ENCODE measurements at regions not wholly inside any gene's neighbourhood (a gene's known extent, or its start where the extent isn't known, plus 50 kb on each side); places are given as distances from the start of the nearest gene placed in this dataset.
"Not testable (repeated sequence)": the region's sequence is repeated elsewhere in the genome, so short reads cannot be mapped to it uniquely, and the experiment has no call there.

GRCh38 chr12:83233987-83234386 is 547.3 kb downstream of the TMTC2 start:
- H3K4me1 ChIP-seq (ENCODE audit: control insufficient read depth in 1 of 2, insufficient read depth in 2 of 2, low read length in 2 of 2); H3K27me3 ChIP-seq (ENCODE audit: control insufficient read depth in 1 of 2, insufficient read depth in 2 of 2, low read length in 1 of 2); H3K4me3 ChIP-seq (ENCODE audit: low read length in 2 of 2); DNase-seq; H3K27ac ChIP-seq (ENCODE audit: low read depth in 1 of 2, low read length in 2 of 2); ATAC-seq (ENCODE audit: low FRiP score); intact Hi-C loops (cut with DNase I); H3K36me3 ChIP-seq (ENCODE audit: control insufficient read depth in 1 of 2, insufficient read depth in 2 of 2, low read length in 1 of 2); H3K9me3 ChIP-seq (ENCODE audit: control insufficient read depth, low read length): not testable (repeated sequence)

- intact Hi-C loops (cut with DNase I); H3K36me3 ChIP-seq (ENCODE audit: control insufficient read depth in 1 of 2, insufficient read depth in 2 of 2, low read length in 1 of 2); DNase-seq; H3K4me3 ChIP-seq (ENCODE audit: low read length in 2 of 2); H3K4me1 ChIP-seq (ENCODE audit: control insufficient read depth in 1 of 2, insufficient read depth in 2 of 2, low read length in 2 of 2); H3K9me3 ChIP-seq (ENCODE audit: control insufficient read depth, low read length); H3K27ac ChIP-seq (ENCODE audit: low read depth in 1 of 2, low read length in 2 of 2); H3K27me3 ChIP-seq (ENCODE audit: control insufficient read depth in 1 of 2, insufficient read depth in 2 of 2, low read length in 1 of 2); ATAC-seq (ENCODE audit: low FRiP score): not testable (repeated sequence)
Measured at GRCh38 chr12:83226960-83227359, 540.3 kb downstream of the TMTC2 start.

GRCh38 chr12:83225806-83226205 is 539.1 kb downstream of the TMTC2 start:
- Histone ChIP-seq H3K27ac (ENCODE audit: low read depth in 1 of 2, low read length in 2 of 2) (no peak overlapping the region), H3K27me3 (ENCODE audit: control insufficient read depth in 1 of 2, insufficient read depth in 2 of 2, low read length in 1 of 2) (no peaks in the 10 kb centered on the region), H3K36me3 (ENCODE audit: control insufficient read depth in 1 of 2, insufficient read depth in 2 of 2, low read length in 1 of 2) (no peaks in the 10 kb centered on the region), H3K4me3 (ENCODE audit: low read length in 2 of 2) (no peak overlapping the region), H3K9me3 (ENCODE audit: control insufficient read depth, low read length) (no peaks in the 10 kb centered on the region), H3K4me1 (ENCODE audit: control insufficient read depth in 1 of 2, insufficient read depth in 2 of 2, low read length in 2 of 2) (no peaks in the 10 kb centered on the region)
- 91 to 94% methylated on average over 3 of the region's 3 CpGs for WGBS, 2 donors
- intact Hi-C loops (cut with DNase I), result no loop called here
- no peak for ATAC-seq (ENCODE audit: low FRiP score)
- no peak for DNase-seq

- DNase-seq (no peak), ATAC-seq (ENCODE audit: low FRiP score) (no peak)
- 20 to 33% methylated on average over 5 of the region's 5 CpGs for WGBS, 2 donors
- Histone ChIP-seq H3K9me3 (ENCODE audit: control insufficient read depth, low read length) (no peaks in the 10 kb centered on the region), H3K4me3 (ENCODE audit: low read length in 2 of 2) (no peak overlapping the region), H3K27ac (ENCODE audit: low read depth in 1 of 2, low read length in 2 of 2) (no peak overlapping the region), H3K36me3 (ENCODE audit: control insufficient read depth in 1 of 2, insufficient read depth in 2 of 2, low read length in 1 of 2) (no peaks in the 10 kb centered on the region), H3K4me1 (ENCODE audit: control insufficient read depth in 1 of 2, insufficient read depth in 2 of 2, low read length in 2 of 2) (no peaks in the 10 kb centered on the region), H3K27me3 (ENCODE audit: control insufficient read depth in 1 of 2, insufficient read depth in 2 of 2, low read length in 1 of 2) (no peaks in the 10 kb centered on the region)
- intact Hi-C loops (cut with DNase I), result no loop called here
Measured at GRCh38 chr12:83224012-83224411, 537.3 kb downstream of the TMTC2 start.

GRCh38 chr12:83220774-83221173 is 534.1 kb downstream of the TMTC2 start:
- Histone ChIP-seq H3K9me3 (ENCODE audit: control insufficient read depth, low read length) (no peaks in the 10 kb centered on the region), H3K27ac (ENCODE audit: low read depth in 1 of 2, low read length in 2 of 2) (no peak overlapping the region), H3K4me1 (ENCODE audit: control insufficient read depth in 1 of 2, insufficient read depth in 2 of 2, low read length in 2 of 2) (no peaks in the 10 kb centered on the region), H3K36me3 (ENCODE audit: control insufficient read depth in 1 of 2, insufficient read depth in 2 of 2, low read length in 1 of 2) (no peaks in the 10 kb centered on the region), H3K4me3 (ENCODE audit: low read length in 2 of 2) (no peak overlapping the region), H3K27me3 (ENCODE audit: control insufficient read depth in 1 of 2, insufficient read depth in 2 of 2, low read length in 1 of 2) (no peaks in the 10 kb centered on the region)
- no peak for ATAC-seq (ENCODE audit: low FRiP score)
- no peak for DNase-seq
- intact Hi-C loops (cut with DNase I), result no loop called here
- 22 to 37% methylated on average over 2 of the region's 2 CpGs for WGBS, 2 donors

- ATAC-seq (ENCODE audit: low FRiP score) (no peak), DNase-seq (no peak)
- Histone ChIP-seq H3K4me3 (ENCODE audit: low read length in 2 of 2) (no peak overlapping the region), H3K9me3 (ENCODE audit: control insufficient read depth, low read length) (no peaks in the 10 kb centered on the region), H3K36me3 (ENCODE audit: control insufficient read depth in 1 of 2, insufficient read depth in 2 of 2, low read length in 1 of 2) (no peaks in the 10 kb centered on the region), H3K27ac (ENCODE audit: low read depth in 1 of 2, low read length in 2 of 2) (no peak overlapping the region), H3K27me3 (ENCODE audit: control insufficient read depth in 1 of 2, insufficient read depth in 2 of 2, low read length in 1 of 2) (no peaks in the 10 kb centered on the region), H3K4me1 (ENCODE audit: control insufficient read depth in 1 of 2, insufficient read depth in 2 of 2, low read length in 2 of 2) (no peaks in the 10 kb centered on the region)
- 54 to 74% methylated on average over 3 of the region's 3 CpGs for WGBS, 2 donors
- intact Hi-C loops (cut with DNase I), result no loop called here
Measured at GRCh38 chr12:83216230-83216629, 529.5 kb downstream of the TMTC2 start.

- H3K4me3 ChIP-seq (ENCODE audit: low read length in 2 of 2), result no peak overlapping the region
- H3K9me3 ChIP-seq (ENCODE audit: control insufficient read depth, low read length), result no peaks in the 10 kb centered on the region
- no peak overlapping the region for H3K27ac ChIP-seq (ENCODE audit: low read depth in 1 of 2, low read length in 2 of 2)
- ATAC-seq (ENCODE audit: low FRiP score) (no peak), DNase-seq (no peak)
- no peaks in the 10 kb centered on the region for H3K4me1 ChIP-seq (ENCODE audit: control insufficient read depth in 1 of 2, insufficient read depth in 2 of 2, low read length in 2 of 2)
- H3K36me3 ChIP-seq (ENCODE audit: control insufficient read depth in 1 of 2, insufficient read depth in 2 of 2, low read length in 1 of 2), result no peaks in the 10 kb centered on the region
- H3K27me3 ChIP-seq (ENCODE audit: control insufficient read depth in 1 of 2, insufficient read depth in 2 of 2, low read length in 1 of 2), result no peaks in the 10 kb centered on the region
- intact Hi-C loops (cut with DNase I), result no loop called here
- 78 to 82% methylated on average over 1 of the region's 1 CpG for WGBS, 2 donors
Measured at GRCh38 chr12:83214185-83214584, 527.5 kb downstream of the TMTC2 start.

GRCh38 chr12:83210933-83211332 is 524.2 kb downstream of the TMTC2 start:
- intact Hi-C loops (cut with DNase I), result no loop called here
- 61 to 62% methylated on average over 2 of the region's 2 CpGs for WGBS, 2 donors
- no peaks in the 10 kb centered on the region for H3K36me3 ChIP-seq (ENCODE audit: control insufficient read depth in 1 of 2, insufficient read depth in 2 of 2, low read length in 1 of 2)
- H3K9me3 ChIP-seq (ENCODE audit: control insufficient read depth, low read length), result no peaks in the 10 kb centered on the region
- no peaks in the 10 kb centered on the region for H3K4me1 ChIP-seq (ENCODE audit: control insufficient read depth in 1 of 2, insufficient read depth in 2 of 2, low read length in 2 of 2)
- no peak overlapping the region for H3K4me3 ChIP-seq (ENCODE audit: low read length in 2 of 2)
- H3K27ac ChIP-seq (ENCODE audit: low read depth in 1 of 2, low read length in 2 of 2), result no peak overlapping the region
- ATAC-seq (ENCODE audit: low FRiP score) (no peak), DNase-seq (no peak)
- no peaks in the 10 kb centered on the region for H3K27me3 ChIP-seq (ENCODE audit: control insufficient read depth in 1 of 2, insufficient read depth in 2 of 2, low read length in 1 of 2)

GRCh38 chr12:83199069-83199468 is 512.4 kb downstream of the TMTC2 start:
- intact Hi-C loops (cut with DNase I), result no loop called here
- H3K4me3 ChIP-seq (ENCODE audit: low read length in 2 of 2), result no peak overlapping the region
- no peak overlapping the region for H3K27ac ChIP-seq (ENCODE audit: low read depth in 1 of 2, low read length in 2 of 2)
- H3K36me3 ChIP-seq (ENCODE audit: control insufficient read depth in 1 of 2, insufficient read depth in 2 of 2, low read length in 1 of 2), result no peaks in the 10 kb centered on the region
- no peak for ATAC-seq (ENCODE audit: low FRiP score)
- no peak for DNase-seq
- no peaks in the 10 kb centered on the region for H3K27me3 ChIP-seq (ENCODE audit: control insufficient read depth in 1 of 2, insufficient read depth in 2 of 2, low read length in 1 of 2)
- no peaks in the 10 kb centered on the region for H3K4me1 ChIP-seq (ENCODE audit: control insufficient read depth in 1 of 2, insufficient read depth in 2 of 2, low read length in 2 of 2)
- H3K9me3 ChIP-seq (ENCODE audit: control insufficient read depth, low read length), result no peaks in the 10 kb centered on the region
